ENCODE measurements at regions not wholly inside any gene's neighbourhood (a gene's known extent, or its start where the extent isn't known, plus 50 kb on each side); places are given as distances from the start of the nearest gene placed in this dataset.

DNA sequence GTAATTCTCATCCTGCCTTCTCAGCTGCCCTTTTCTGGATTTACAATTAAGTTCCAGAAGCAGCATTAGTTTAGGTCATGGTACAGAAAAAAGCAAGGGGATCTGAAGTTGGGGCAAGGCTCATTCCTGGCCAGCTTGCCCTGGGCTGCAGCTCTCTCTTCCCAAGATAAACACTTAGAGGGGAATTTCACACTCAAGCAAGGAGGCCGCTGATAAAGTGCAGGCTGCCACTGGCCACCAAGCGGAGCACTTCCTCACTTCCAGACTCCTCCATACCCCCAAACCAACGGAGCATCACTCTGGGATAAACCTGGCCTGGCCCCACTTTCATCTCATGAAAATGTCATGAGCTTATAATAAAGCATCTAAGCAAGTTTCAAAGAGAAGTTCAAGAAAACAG, 445.5 kb upstream of the MKI67 start:
- no peak for TF ChIP-seq CTCF (IDR thresholded peaks at IDR 0.05; ENCODE audit: low read depth, low read length, missing input control)
- TF ChIP-seq GABPA (IDR thresholded peaks at IDR 0.05 in 1 of 2, conservative IDR thresholded peaks at IDR 0.05 in 1 of 2): no peak
- no peak for TF ChIP-seq TAF1 (conservative IDR thresholded peaks at IDR 0.05)
- no peak for TF ChIP-seq REST (IDR thresholded peaks at IDR 0.05)
- TF ChIP-seq, protein P1, sequence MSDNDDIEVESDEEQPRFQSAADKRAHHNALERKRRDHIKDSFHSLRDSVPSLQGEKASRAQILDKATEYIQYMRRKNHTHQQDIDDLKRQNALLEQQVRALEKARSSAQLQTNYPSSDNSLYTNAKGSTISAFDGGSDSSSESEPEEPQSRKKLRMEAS (IDR thresholded peaks at IDR 0.05): no peak
- no peak for TF ChIP-seq YY1 (IDR thresholded peaks at IDR 0.05)
- no peak for TF ChIP-seq RXRA (IDR thresholded peaks at IDR 0.05)
- TF ChIP-seq JUND (IDR thresholded peaks at IDR 0.05): no peak
- no peak for TF ChIP-seq ATF3 (IDR thresholded peaks at IDR 0.05)
- TF ChIP-seq, protein P2, sequence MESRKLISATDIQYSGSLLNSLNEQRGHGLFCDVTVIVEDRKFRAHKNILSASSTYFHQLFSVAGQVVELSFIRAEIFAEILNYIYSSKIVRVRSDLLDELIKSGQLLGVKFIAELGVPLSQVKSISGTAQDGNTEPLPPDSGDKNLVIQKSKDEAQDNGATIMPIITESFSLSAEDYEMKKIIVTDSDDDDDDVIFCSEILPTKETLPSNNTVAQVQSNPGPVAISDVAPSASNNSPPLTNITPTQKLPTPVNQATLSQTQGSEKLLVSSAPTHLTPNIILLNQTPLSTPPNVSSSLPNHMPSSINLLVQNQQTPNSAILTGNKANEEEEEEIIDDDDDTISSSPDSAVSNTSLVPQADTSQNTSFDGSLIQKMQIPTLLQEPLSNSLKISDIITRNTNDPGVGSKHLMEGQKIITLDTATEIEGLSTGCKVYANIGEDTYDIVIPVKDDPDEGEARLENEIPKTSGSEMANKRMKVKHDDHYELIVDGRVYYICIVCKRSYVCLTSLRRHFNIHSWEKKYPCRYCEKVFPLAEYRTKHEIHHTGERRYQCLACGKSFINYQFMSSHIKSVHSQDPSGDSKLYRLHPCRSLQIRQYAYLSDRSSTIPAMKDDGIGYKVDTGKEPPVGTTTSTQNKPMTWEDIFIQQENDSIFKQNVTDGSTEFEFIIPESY (IDR thresholded peaks at IDR 0.05): no peak
- no peak for TF ChIP-seq EGR1 (IDR thresholded peaks at IDR 0.05; ENCODE audit: low read depth in 2 of 2)
- TF ChIP-seq FOXA1 (IDR thresholded peaks at IDR 0.05): no peak
- TF ChIP-seq RAD21 (IDR thresholded peaks at IDR 0.05): no peak

All from liver (tissue), 3 donors.